ENCODE measurements at regions not wholly inside any gene's neighbourhood (a gene's known extent, or its start where the extent isn't known, plus 50 kb on each side); places are given as distances from the start of the nearest gene placed in this dataset.
"Not testable (repeated sequence)": the region's sequence is repeated elsewhere in the genome, so short reads cannot be mapped to it uniquely, and the experiment has no call there.

DNA sequence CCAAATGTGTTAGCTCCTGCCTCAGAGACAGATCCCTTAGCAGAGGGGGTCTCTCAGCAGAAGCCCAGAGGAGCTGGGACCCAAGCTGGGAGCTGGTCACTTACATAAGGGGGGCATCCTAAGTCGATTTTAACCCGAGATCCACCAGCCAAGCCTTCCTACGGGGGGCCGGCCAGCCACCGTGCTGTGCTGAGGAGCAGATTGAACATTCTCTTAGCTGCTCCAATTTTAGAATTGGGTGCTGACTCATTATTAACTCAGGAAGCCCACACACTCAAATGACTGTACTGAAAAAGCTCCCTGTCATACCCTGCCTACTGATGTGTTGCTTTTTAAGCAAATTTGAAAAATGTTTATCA is 373.0 kb downstream of the BCL2L11 start:
- not testable (repeated sequence) for H2BK5ac ChIP-seq (ENCODE audit: low read length); H2AK5ac ChIP-seq (ENCODE audit: low read length); H3K18ac ChIP-seq (ENCODE audit: low read length); H4K5ac ChIP-seq (ENCODE audit: low read length); H3K4me3 ChIP-seq (ENCODE audit: low read length); H2BK15ac ChIP-seq (replicated peaks; ENCODE audit: low read depth); H3K79me1 ChIP-seq (ENCODE audit: low read length); H3K27ac ChIP-seq (ENCODE audit: low read depth, low read length); H2BK120ac ChIP-seq (ENCODE audit: low read depth, low read length); H3K27me3 ChIP-seq (ENCODE audit: insufficient read depth, low read length, poor library complexity); H3K56ac ChIP-seq (ENCODE audit: low read length); H3K4me2 ChIP-seq (ENCODE audit: low read length); H3K36me3 ChIP-seq (ENCODE audit: control insufficient read depth, insufficient read depth, low read length); H3K79me2 ChIP-seq (ENCODE audit: control insufficient read depth, insufficient read depth, low read length); H3K23ac ChIP-seq (ENCODE audit: low read length); H3K4me1 ChIP-seq (ENCODE audit: control insufficient read depth, low read depth, low read length); DNase-seq; H4K8ac ChIP-seq (ENCODE audit: low read depth, low read length)
- Histone ChIP-seq H3K9ac (ENCODE audit: low read length) (peak overlapping the region; percentile 11), H3K4ac (ENCODE audit: low read depth, low read length) (peak overlapping the region; percentile 31)
- WGBS (ENCODE audit: extremely low coverage, insufficient coverage, low lambda C conversion rate): no CpG with 5 or more reads among the region's 5 CpGs

DNA sequence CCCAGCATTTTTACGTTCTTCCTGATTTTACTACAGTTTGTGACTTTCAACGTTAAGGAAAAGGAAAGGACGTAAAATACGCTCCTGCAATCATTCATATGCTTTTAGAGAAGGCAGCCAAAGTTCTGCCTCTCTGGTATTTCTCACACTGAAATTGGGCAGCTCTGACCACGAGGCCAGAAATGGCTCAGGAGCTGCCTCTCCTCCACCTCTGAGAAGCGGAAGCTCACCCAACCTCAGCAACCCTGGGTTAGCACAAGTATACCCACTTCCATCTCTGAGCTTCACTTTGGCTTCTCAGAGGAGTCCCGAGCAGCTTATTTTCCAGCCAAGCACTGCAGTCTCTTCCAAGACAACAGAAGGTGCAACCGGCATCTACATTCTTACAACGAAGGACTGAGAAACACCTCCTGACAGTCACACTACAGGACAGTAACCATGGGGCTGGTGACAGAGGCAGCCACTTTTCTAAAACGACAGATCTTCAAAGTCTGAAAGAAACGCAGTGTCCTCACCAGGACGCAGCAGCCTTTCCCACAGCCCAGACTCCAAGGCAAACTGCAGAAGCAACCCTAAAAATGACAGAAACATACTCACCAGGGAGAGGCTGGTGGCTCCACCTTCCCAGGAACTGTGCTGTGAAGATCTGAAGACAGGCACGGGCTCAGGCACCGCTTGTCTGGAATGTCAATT is 373.7 kb downstream of the BCL2L11 start:
- DNase-seq; H3K4me3 ChIP-seq (ENCODE audit: low read length); H3K4me1 ChIP-seq (ENCODE audit: control insufficient read depth, low read depth, low read length); H3K4ac ChIP-seq (ENCODE audit: low read depth, low read length); H3K9ac ChIP-seq (ENCODE audit: low read length); H3K79me2 ChIP-seq (ENCODE audit: control insufficient read depth, insufficient read depth, low read length); H2BK5ac ChIP-seq (ENCODE audit: low read length); H3K79me1 ChIP-seq (ENCODE audit: low read length); H4K8ac ChIP-seq (ENCODE audit: low read depth, low read length); H3K18ac ChIP-seq (ENCODE audit: low read length); H3K27me3 ChIP-seq (ENCODE audit: insufficient read depth, low read length, poor library complexity); H3K4me2 ChIP-seq (ENCODE audit: low read length); H3K36me3 ChIP-seq (ENCODE audit: control insufficient read depth, insufficient read depth, low read length); H2BK120ac ChIP-seq (ENCODE audit: low read depth, low read length); H4K5ac ChIP-seq (ENCODE audit: low read length); H3K27ac ChIP-seq (ENCODE audit: low read depth, low read length); H2AK5ac ChIP-seq (ENCODE audit: low read length); H3K23ac ChIP-seq (ENCODE audit: low read length); H2BK15ac ChIP-seq (replicated peaks; ENCODE audit: low read depth): not testable (repeated sequence)
- no CpG with 5 or more reads among the region's 14 CpGs for WGBS (ENCODE audit: extremely low coverage, insufficient coverage, low lambda C conversion rate)
- peak overlapping the region; percentile 56 for H3K56ac ChIP-seq (ENCODE audit: low read length)

DNA sequence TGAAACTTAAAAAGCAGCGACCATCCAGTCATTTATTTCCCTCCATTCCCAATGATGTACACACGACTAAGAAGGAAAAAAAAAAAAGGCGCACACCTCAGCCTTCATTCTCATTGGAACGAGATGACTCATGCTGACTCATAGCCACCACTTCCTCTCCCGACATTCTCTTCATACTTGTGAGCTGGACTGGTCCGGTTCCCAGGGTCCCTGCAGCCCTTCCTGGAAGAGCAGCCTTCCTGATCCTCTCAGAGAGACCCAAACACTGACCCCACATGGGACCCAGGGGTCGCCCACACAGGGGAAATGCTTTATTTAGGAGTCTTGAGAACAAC is 374.2 kb downstream of the BCL2L11 start:
- not testable (repeated sequence) for H3K4me2 ChIP-seq (ENCODE audit: low read length); H3K27ac ChIP-seq (ENCODE audit: low read depth, low read length); H2BK15ac ChIP-seq (replicated peaks; ENCODE audit: low read depth); H3K79me1 ChIP-seq (ENCODE audit: low read length); H3K23ac ChIP-seq (ENCODE audit: low read length); H3K18ac ChIP-seq (ENCODE audit: low read length); H4K8ac ChIP-seq (ENCODE audit: low read depth, low read length); H3K36me3 ChIP-seq (ENCODE audit: control insufficient read depth, insufficient read depth, low read length); H2AK5ac ChIP-seq (ENCODE audit: low read length); H3K4me3 ChIP-seq (ENCODE audit: low read length); H2BK120ac ChIP-seq (ENCODE audit: low read depth, low read length); DNase-seq; H4K5ac ChIP-seq (ENCODE audit: low read length); H3K27me3 ChIP-seq (ENCODE audit: insufficient read depth, low read length, poor library complexity); H3K79me2 ChIP-seq (ENCODE audit: control insufficient read depth, insufficient read depth, low read length); H3K9ac ChIP-seq (ENCODE audit: low read length); H3K4me1 ChIP-seq (ENCODE audit: control insufficient read depth, low read depth, low read length); H3K4ac ChIP-seq (ENCODE audit: low read depth, low read length); H2BK5ac ChIP-seq (ENCODE audit: low read length)
- H3K56ac ChIP-seq (ENCODE audit: low read length): peak overlapping the region; percentile 42
- no CpG with 5 or more reads among the region's 7 CpGs for WGBS (ENCODE audit: extremely low coverage, insufficient coverage, low lambda C conversion rate)

DNA sequence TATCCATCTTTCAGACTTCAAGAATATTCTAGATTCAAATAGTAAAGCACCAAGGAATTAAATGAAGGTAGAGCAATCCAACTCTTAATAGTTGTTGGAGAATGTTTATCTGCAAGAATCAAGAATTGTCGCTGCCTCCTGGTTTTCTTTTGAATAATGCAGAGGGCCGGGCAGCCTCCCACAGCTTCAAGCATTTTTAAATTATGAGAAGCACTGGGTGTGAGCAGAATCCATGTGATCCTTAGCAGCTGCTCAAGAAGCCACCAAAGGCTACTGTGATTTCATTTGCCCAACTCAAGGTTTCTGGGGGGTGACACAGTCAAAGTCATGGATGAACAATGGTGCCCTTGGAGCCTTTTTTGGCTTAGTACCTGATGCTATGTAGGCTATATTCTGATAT is 374.9 kb downstream of the BCL2L11 start:
- H2BK120ac ChIP-seq (ENCODE audit: low read depth, low read length); H3K27me3 ChIP-seq (ENCODE audit: insufficient read depth, low read length, poor library complexity); H3K4ac ChIP-seq (ENCODE audit: low read depth, low read length); H3K18ac ChIP-seq (ENCODE audit: low read length); H3K56ac ChIP-seq (ENCODE audit: low read length); H3K79me1 ChIP-seq (ENCODE audit: low read length); H3K36me3 ChIP-seq (ENCODE audit: control insufficient read depth, insufficient read depth, low read length); H4K5ac ChIP-seq (ENCODE audit: low read length); H2AK5ac ChIP-seq (ENCODE audit: low read length); H3K4me1 ChIP-seq (ENCODE audit: control insufficient read depth, low read depth, low read length); H3K4me2 ChIP-seq (ENCODE audit: low read length); H3K4me3 ChIP-seq (ENCODE audit: low read length); H2BK5ac ChIP-seq (ENCODE audit: low read length); DNase-seq; H2BK15ac ChIP-seq (replicated peaks; ENCODE audit: low read depth); H3K23ac ChIP-seq (ENCODE audit: low read length); H3K9ac ChIP-seq (ENCODE audit: low read length); H4K8ac ChIP-seq (ENCODE audit: low read depth, low read length); H3K79me2 ChIP-seq (ENCODE audit: control insufficient read depth, insufficient read depth, low read length): not testable (repeated sequence)
- peak overlapping the region; percentile 44 for H3K27ac ChIP-seq (ENCODE audit: low read depth, low read length)
- WGBS (ENCODE audit: extremely low coverage, insufficient coverage, low lambda C conversion rate): no CpG with 5 or more reads among the region's 2 CpGs

DNA sequence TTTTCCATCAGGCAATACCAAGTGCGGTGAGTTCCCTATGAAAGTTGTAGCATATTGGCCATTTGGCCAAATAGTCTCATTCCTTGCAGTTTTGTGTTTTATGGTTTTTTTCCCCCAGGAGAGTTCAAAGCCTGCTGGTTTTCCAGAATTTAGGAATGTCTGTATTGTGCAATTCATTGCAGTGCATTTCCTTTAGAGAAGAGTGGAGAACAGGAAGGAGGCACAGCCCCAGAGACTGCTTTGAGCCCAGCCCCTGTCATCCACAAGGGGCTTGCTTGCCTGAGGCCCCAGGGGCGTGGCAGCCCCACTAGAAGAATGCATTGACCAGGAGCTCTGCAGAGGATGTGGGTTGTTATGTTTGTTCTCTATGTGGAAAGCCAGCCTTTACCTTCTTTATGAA is 375.5 kb downstream of the BCL2L11 start:
- H3K27me3 ChIP-seq (ENCODE audit: insufficient read depth, low read length, poor library complexity); H3K4me1 ChIP-seq (ENCODE audit: control insufficient read depth, low read depth, low read length); H3K79me1 ChIP-seq (ENCODE audit: low read length); H3K9ac ChIP-seq (ENCODE audit: low read length); H2BK120ac ChIP-seq (ENCODE audit: low read depth, low read length); H3K18ac ChIP-seq (ENCODE audit: low read length); H3K4ac ChIP-seq (ENCODE audit: low read depth, low read length); H3K56ac ChIP-seq (ENCODE audit: low read length); H3K79me2 ChIP-seq (ENCODE audit: control insufficient read depth, insufficient read depth, low read length); H2BK15ac ChIP-seq (replicated peaks; ENCODE audit: low read depth); H3K4me2 ChIP-seq (ENCODE audit: low read length); H4K5ac ChIP-seq (ENCODE audit: low read length); H3K27ac ChIP-seq (ENCODE audit: low read depth, low read length); H4K8ac ChIP-seq (ENCODE audit: low read depth, low read length); H3K4me3 ChIP-seq (ENCODE audit: low read length); H2BK5ac ChIP-seq (ENCODE audit: low read length); H2AK5ac ChIP-seq (ENCODE audit: low read length); H3K23ac ChIP-seq (ENCODE audit: low read length); H3K36me3 ChIP-seq (ENCODE audit: control insufficient read depth, insufficient read depth, low read length): not testable (repeated sequence)
- peak; percentile 75 for DNase-seq
- no CpG with 5 or more reads among the region's 2 CpGs for WGBS (ENCODE audit: extremely low coverage, insufficient coverage, low lambda C conversion rate)

DNA sequence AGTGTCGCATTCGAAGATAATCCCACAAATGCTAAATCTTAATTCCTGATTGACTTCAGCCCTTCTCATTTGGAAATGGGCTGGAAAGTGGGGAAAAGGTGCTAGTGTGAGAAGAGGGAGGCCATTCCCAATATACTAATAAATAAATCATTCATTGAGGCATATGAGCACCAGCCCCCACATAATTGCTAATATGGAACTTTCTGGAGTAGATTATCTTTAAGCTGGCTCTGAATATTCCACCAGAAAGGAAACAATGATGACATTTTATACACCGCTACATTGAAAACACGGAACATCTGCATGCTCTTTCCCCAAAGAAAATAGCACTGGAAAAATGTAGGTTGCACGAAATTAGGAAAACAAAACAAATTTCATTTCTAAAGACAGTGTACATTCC is 376.1 kb downstream of the BCL2L11 start:
- H3K79me1 ChIP-seq (ENCODE audit: low read length); H3K27ac ChIP-seq (ENCODE audit: low read depth, low read length): not testable (repeated sequence)

More for the DNA sequence above, 376.1 kb downstream of the BCL2L11 start:
- H3K27me3 ChIP-seq (ENCODE audit: insufficient read depth, low read length, poor library complexity); H3K4me3 ChIP-seq (ENCODE audit: low read length); H2BK15ac ChIP-seq (replicated peaks; ENCODE audit: low read depth); H3K4me1 ChIP-seq (ENCODE audit: control insufficient read depth, low read depth, low read length); H2BK5ac ChIP-seq (ENCODE audit: low read length); H2AK5ac ChIP-seq (ENCODE audit: low read length); H4K8ac ChIP-seq (ENCODE audit: low read depth, low read length); H3K18ac ChIP-seq (ENCODE audit: low read length); H3K79me2 ChIP-seq (ENCODE audit: control insufficient read depth, insufficient read depth, low read length); H4K5ac ChIP-seq (ENCODE audit: low read length); H3K4ac ChIP-seq (ENCODE audit: low read depth, low read length); DNase-seq; H2BK120ac ChIP-seq (ENCODE audit: low read depth, low read length); H3K56ac ChIP-seq (ENCODE audit: low read length); H3K23ac ChIP-seq (ENCODE audit: low read length); H3K9ac ChIP-seq (ENCODE audit: low read length); H3K4me2 ChIP-seq (ENCODE audit: low read length); H3K36me3 ChIP-seq (ENCODE audit: control insufficient read depth, insufficient read depth, low read length): not testable (repeated sequence)
- WGBS (ENCODE audit: extremely low coverage, insufficient coverage, low lambda C conversion rate): no CpG with 5 or more reads among the region's 5 CpGs
